H1 (cell line): ENCODE measurements at regions not wholly inside any gene's neighbourhood (a gene's known extent, or its start where the extent isn't known, plus 50 kb on each side); places are given as distances from the start of the nearest gene placed in this dataset.

Source experiments
- CTCF ChIA-PET: fragments of 300-600 bp; sonication (Branson Sonifier 250); formaldehyde crosslinking; loops from one replicate; lab custom pipeline; 2021; ENCODE audit not compliant: partially characterized antibody; lab: Charles Lee
- POLR2A ChIA-PET: fragments of 300-600 bp; sonication (Branson Sonifier 250); formaldehyde crosslinking; loops from one replicate; lab custom pipeline; 2021; ENCODE audit warnings: inconsistent platforms; ENCODE audit not compliant: partially characterized antibody; lab: Charles Lee
- DNase-seq, 2 experiments: peaks; one replicate each; pipeline versions ENCODE4 v3.0.0 to v3.0.0-alpha.2; 2010 to 2022; ENCODE audit warnings: low spot score in 2 of 2, low read depth in 1 of 2, mixed read lengths in 1 of 2
- FAIRE-seq: peaks from 2 replicates; lab custom pipeline; 2011; peaks lifted over from hg19 to GRCh38; lab: Jason Lieb, UNC
- H2AFZ ChIP-seq: 2 replicates; pipeline ENCODE4 v1.8.1; 2012; ENCODE audit warnings: low read length, inconsistent platforms
- H2AK5ac ChIP-seq: 2 replicates; pipeline ENCODE4 v1.6.1; 2013; ENCODE audit warnings: low read depth, low read length
- H2BK120ac ChIP-seq: replicated peaks from 2 replicates; pipeline ENCODE3; 2013; ENCODE audit warnings: low read depth, low read length, inconsistent platforms
- H2BK12ac ChIP-seq: 2 replicates; pipeline ENCODE4 v1.6.1; 2013; ENCODE audit warnings: low read depth, low read length
- H2BK15ac ChIP-seq: 2 replicates; pipeline ENCODE4 v1.6.1; 2013; ENCODE audit warnings: low read length
- H2BK20ac ChIP-seq: 2 replicates; pipeline ENCODE4 v1.6.1; 2013; ENCODE audit warnings: low read length
- H2BK5ac ChIP-seq: 2 replicates; pipeline ENCODE4 v1.6.1; 2013; ENCODE audit warnings: low read depth, low read length
- H3K14ac ChIP-seq: 2 replicates; pipeline ENCODE4 v1.6.1; 2013; ENCODE audit warnings: inconsistent platforms; ENCODE audit not compliant: insufficient read length
- H3K18ac ChIP-seq: 2 replicates; pipeline ENCODE4 v1.6.1; 2013; ENCODE audit warnings: low read length; ENCODE audit errors: extremely low read depth
- H3K23ac ChIP-seq: 2 replicates; pipeline ENCODE4 v1.6.1; 2013; ENCODE audit warnings: inconsistent platforms; ENCODE audit not compliant: insufficient read length
- H3K23me2 ChIP-seq: 2 replicates; pipeline ENCODE4 v1.6.1; 2013; ENCODE audit warnings: low read depth, low read length
- H3K27ac ChIP-seq: 2 replicates; pipeline ENCODE4 v1.6.1; 2011; ENCODE audit warnings: low read depth, low read length, inconsistent platforms
- H3K27me3 ChIP-seq, 4 experiments: replicated peaks in 1 of 4; 1 replicate in 1 of 4; 2 replicates in 3 of 4; pipeline versions ENCODE4 v1.6.1 to v1.8.1; 2011 to 2013; ENCODE audit warnings: low read length in 3 of 4, mild to moderate bottlenecking in 3 of 4, inconsistent platforms in 2 of 4, mixed read lengths in 2 of 4, moderate library complexity in 1 of 4; ENCODE audit not compliant: control insufficient read depth in 3 of 4, insufficient read depth in 3 of 4; ENCODE audit errors: extremely low read depth in 1 of 4
- H3K36me3 ChIP-seq, 4 experiments: 2 replicates each; pipeline versions ENCODE4 v1.6.1 to v1.8.1; 2011 to 2013; ENCODE audit warnings: mild to moderate bottlenecking in 4 of 4, low read length in 3 of 4, moderate library complexity in 2 of 4, control low read depth in 1 of 4, inconsistent platforms in 1 of 4; ENCODE audit not compliant: insufficient read depth in 4 of 4, control insufficient read depth in 2 of 4
- H3K4ac ChIP-seq: replicated peaks from 2 replicates; pipeline ENCODE3; 2013; ENCODE audit warnings: low read length, low read depth, mixed read lengths, inconsistent platforms; ENCODE audit not compliant: insufficient read length
- H3K4me1 ChIP-seq, 4 experiments: replicated peaks in 1 of 4; 1 replicate in 1 of 4; 2 replicates in 3 of 4; pipeline versions ENCODE4 v1.6.1 to v1.8.1; 2011 to 2013; ENCODE audit warnings: low read length in 3 of 4, inconsistent platforms in 2 of 4, mixed read lengths in 1 of 4; ENCODE audit not compliant: insufficient read depth in 4 of 4, control insufficient read depth in 3 of 4
- H3K4me2 ChIP-seq, 2 experiments: 2 replicates each; pipeline versions ENCODE4 v1.6.1 to v1.8.1; 2011 to 2013; ENCODE audit warnings: low read depth in 2 of 2, low read length in 2 of 2, control low read depth in 1 of 2, inconsistent platforms in 1 of 2, mild to moderate bottlenecking in 1 of 2; ENCODE audit not compliant: insufficient read depth in 1 of 2
- H3K4me3 ChIP-seq, 4 experiments: fragments of 200-600, 300-600 bp in 1 of 4; sonication (generic), shearing (Covaris generic), sonication (Bioruptor Twin) in 1 of 4; 2 replicates each; pipeline versions ENCODE4 v1.5.1 to v1.8.1; 2011 to 2016; ENCODE audit warnings: low read length in 4 of 4, low read depth in 3 of 4, control low read depth in 2 of 4, inconsistent platforms in 2 of 4, mild to moderate bottlenecking in 2 of 4, mixed read lengths in 1 of 4, moderate library complexity in 1 of 4; ENCODE audit not compliant: insufficient read depth in 2 of 4; ENCODE audit errors: extremely low read depth in 1 of 4
- H3K56ac ChIP-seq: replicated peaks from 2 replicates; pipeline ENCODE3; 2013; ENCODE audit warnings: low read depth, mild to moderate bottlenecking, mixed read lengths, low read length, inconsistent platforms; ENCODE audit not compliant: insufficient read length
- H3K79me1 ChIP-seq: 2 replicates; pipeline ENCODE4 v1.6.1; 2013; ENCODE audit warnings: low read depth, low read length, control low read depth
- H3K79me2 ChIP-seq, 2 experiments: 2 replicates each; pipeline versions ENCODE4 v1.6.1 to v1.8.1; 2012 to 2013; ENCODE audit warnings: low read length in 2 of 2, mild to moderate bottlenecking in 2 of 2, inconsistent platforms in 1 of 2; ENCODE audit not compliant: insufficient read depth in 2 of 2, control insufficient read depth in 1 of 2
- H3K9ac ChIP-seq, 4 experiments: replicated peaks in 1 of 4; 1 replicate in 1 of 4; 2 replicates in 3 of 4; pipeline versions ENCODE4 v1.6.1 to v1.8.1; 2011 to 2013; ENCODE audit warnings: low read depth in 3 of 4, low read length in 3 of 4, control low read depth in 2 of 4, mild to moderate bottlenecking in 2 of 4, moderate library complexity in 2 of 4, inconsistent platforms in 1 of 4; ENCODE audit errors: extremely low read depth in 1 of 4
- H3K9me3 ChIP-seq, 2 experiments: 2 replicates each; pipeline versions ENCODE4 v1.6.1 to v1.8.1; 2012 to 2013; ENCODE audit warnings: mild to moderate bottlenecking in 2 of 2, moderate library complexity in 2 of 2, control low read depth in 1 of 2, inconsistent platforms in 1 of 2, low read depth in 1 of 2, low read length in 1 of 2, mixed read lengths in 1 of 2; ENCODE audit not compliant: insufficient read depth in 2 of 2
- H4K20me1 ChIP-seq, 2 experiments: replicated peaks in 1 of 2; 2 replicates each; pipeline versions ENCODE3 to v1.8.1; 2011 to 2013; ENCODE audit warnings: inconsistent platforms in 2 of 2, low read length in 2 of 2, mild to moderate bottlenecking in 1 of 2; ENCODE audit not compliant: insufficient read depth in 2 of 2, control insufficient read depth in 1 of 2
- H4K5ac ChIP-seq: 2 replicates; pipeline ENCODE4 v1.6.1; 2013; ENCODE audit warnings: low read length, low read depth, mixed read lengths, inconsistent platforms; ENCODE audit not compliant: insufficient read length
- H4K8ac ChIP-seq: 2 replicates; pipeline ENCODE4 v1.8.0; 2013; ENCODE audit warnings: mild to moderate bottlenecking, moderate library complexity, low read length, inconsistent platforms; ENCODE audit not compliant: insufficient read depth; ENCODE audit errors: extremely low read depth
- H4K91ac ChIP-seq: replicated peaks from 2 replicates; pipeline ENCODE3; 2013; ENCODE audit warnings: low read length, mixed read lengths, inconsistent platforms; ENCODE audit not compliant: insufficient read length
- BACH1 ChIP-seq: IDR thresholded peaks from 2 replicates; pipeline ENCODE4 v1.6.1; 2012; ENCODE audit warnings: low read length, improper control_type of control experiment
- BCL11A ChIP-seq, 2 experiments: IDR thresholded peaks; one replicate each; pipeline ENCODE4 v1.6.1; 2011; ENCODE audit warnings: low read depth in 2 of 2, low read length in 2 of 2, mild to moderate bottlenecking in 2 of 2
- CHD1 ChIP-seq: IDR thresholded peaks from 2 replicates; pipeline ENCODE4 v1.6.1; 2012; ENCODE audit warnings: low read depth, low read length, improper control_type of control experiment
- CTCF ChIP-seq, 3 experiments: IDR thresholded peaks; 1 replicate in 2 of 3; 2 replicates in 1 of 3; pipeline versions ENCODE4 v1.5.1 to v1.6.1; 2011; ENCODE audit warnings: low read length in 3 of 3, mild to moderate bottlenecking in 3 of 3, inconsistent platforms in 2 of 3, low read depth in 1 of 3, moderate library complexity in 1 of 3; ENCODE audit not compliant: insufficient read depth in 1 of 3; ENCODE audit errors: control extremely low read depth in 1 of 3
- HDAC2 ChIP-seq, 2 experiments: fragments of 300-600 bp in 1 of 2; sonication (generic) in 1 of 2; IDR thresholded peaks; 2 replicates each; pipeline ENCODE4 v1.6.1; 2011 to 2012; ENCODE audit warnings: low read depth in 2 of 2, low read length in 2 of 2, mild to moderate bottlenecking in 2 of 2, moderate library complexity in 2 of 2, borderline replicate concordance in 1 of 2, inconsistent platforms in 1 of 2
- JUND ChIP-seq: IDR thresholded peaks from 2 replicates; pipeline ENCODE4 v1.6.1; 2011; ENCODE audit warnings: mild to moderate bottlenecking, improper control_type of control experiment, low read length
- MAFK ChIP-seq: IDR thresholded peaks from 2 replicates; pipeline ENCODE4 v1.6.1; 2012; ENCODE audit warnings: low read depth, mild to moderate bottlenecking, improper control_type of control experiment, low read length
- NANOG ChIP-seq: IDR thresholded peaks from 2 replicates; pipeline ENCODE4 v1.6.1; 2011; ENCODE audit warnings: low read length, low read depth, mild to moderate bottlenecking, inconsistent platforms; ENCODE audit not compliant: insufficient read depth, poor library complexity, severe bottlenecking
- NRF1 ChIP-seq: IDR thresholded peaks from 2 replicates; pipeline ENCODE4 v1.6.1; 2011; ENCODE audit warnings: mild to moderate bottlenecking, low read depth, low read length, improper control_type of control experiment
- RFX5 ChIP-seq: IDR thresholded peaks from 2 replicates; pipeline ENCODE4 v1.6.1; 2011; ENCODE audit warnings: low read depth, low read length, improper control_type of control experiment, borderline replicate concordance
- SUZ12 ChIP-seq: fragments of 200-600 bp; sonication (generic); IDR thresholded peaks from 2 replicates; pipeline ENCODE4 v1.6.1; 2012; ENCODE audit warnings: mild to moderate bottlenecking, inconsistent platforms, low read length, moderate library complexity, mixed read lengths
- TEAD4 ChIP-seq: IDR thresholded peaks from 2 replicates; pipeline ENCODE4 v1.6.1; 2012; ENCODE audit warnings: low read depth, low read length, inconsistent platforms, mixed read lengths
- WGBS, 2 experiments: shearing (Covaris generic) in 1 of 2; methylation state at CpG; one replicate each; pipeline versions ENCODE4 v1.1.6 to v1.1.7; 2013 to 2015; ENCODE audit warnings: low lambda C conversion rate in 2 of 2, mixed read lengths in 2 of 2, inconsistent platforms in 1 of 2, low coverage in 1 of 2, missing lambda C conversion rate in 1 of 2; ENCODE audit not compliant: insufficient replicate concordance in 2 of 2, insufficient coverage in 1 of 2, insufficient read length in 1 of 2; ENCODE audit errors: extremely low coverage in 1 of 2, missing lambda C conversion rate in 1 of 2; 5-methylcytosine and 5-hydroxymethylcytosine counted together

GRCh38 chr14:82438436-82438835, 904.8 kb upstream of the SEL1L start:
- WGBS, 2 experiments, result 85% methylated on average over 2 of the region's 2 CpGs; no CpG with 5 or more reads in 1 of the 2 experiments
- Histone ChIP-seq H3K79me2 (no peaks in the 10 kb centered on the region), H3K27ac (no peak overlapping the region), H2BK120ac (no peak overlapping the region), H3K79me1 (no peaks in the 10 kb centered on the region), H3K56ac (no peak overlapping the region), H2BK12ac (no peak overlapping the region), H2AFZ (no peak overlapping the region), H3K4ac (no peak overlapping the region), H2AK5ac (no peak overlapping the region), H3K4me1 (no peaks in the 10 kb centered on the region), H3K18ac (no peak overlapping the region), H3K23ac (no peak overlapping the region), H3K4me3 (no peak overlapping the region), H4K8ac (no peak overlapping the region), H3K9ac (no peak overlapping the region), H2BK20ac (no peak overlapping the region), H2BK15ac (no peak overlapping the region), H3K27me3 (no peaks in the 10 kb centered on the region), H2BK5ac (no peak overlapping the region), H3K36me3 (no peaks in the 10 kb centered on the region), H3K14ac (no peak overlapping the region), H4K20me1 (no peaks in the 10 kb centered on the region), H4K91ac (no peak overlapping the region), H3K23me2 (no peaks in the 10 kb centered on the region), H3K9me3 (peaks cover 0 to 3% of the 10 kb centered on the region in 2 experiments; a peak in 1 of 4 replicates), H3K4me2 (no peak overlapping the region), H4K5ac (no peak overlapping the region)
- ChIA-PET POLR2A (no interaction called here), CTCF (interaction anchor here (0.6 kb wide), 1 partner anchor 831 kb away, joined by 3 read pairs; no protein-coding TSS in a partner anchor)
- DNase-seq (no peak), FAIRE-seq (no peak)
- TF ChIP-seq TEAD4 (no peak), SUZ12 (no peak), RFX5 (no peak), CHD1 (no peak), NANOG (no peak), JUND (no peak), MAFK (no peak), BCL11A (IDR thresholded peaks at IDR 0.05; ENCODE audit: low read depth in 2 of 2, low read length in 2 of 2) (no peak), BACH1 (no peak), HDAC2 (IDR thresholded peaks at IDR 0.05; ENCODE audit: borderline replicate concordance in 1 of 2, low read depth in 2 of 2, low read length in 2 of 2) (no peak), NRF1 (no peak), CTCF (IDR thresholded peaks at IDR 0.05; ENCODE audit: control extremely low read depth in 1 of 3, insufficient read depth in 1 of 3, low read depth in 1 of 3, low read length in 3 of 3) (no peak)
